Stimulated activated CD8-positive, alpha-beta memory T cell treated with anti-CD3 and anti-CD28 coated beads, Interleukin-7, amount 100 ng/mL, for 48 hours (primary cell): ENCODE measurements at regions not wholly inside any gene's neighbourhood (a gene's known extent, or its start where the extent isn't known, plus 50 kb on each side); places are given as distances from the start of the nearest gene placed in this dataset.

Experiments used
- DNase-seq, 2 donors: peaks; one replicate each; pipeline ENCODE4 v3.0.0-alpha.2; 2020; ENCODE audit warnings: low read depth in 1 of 2; ENCODE audit errors: extremely low read depth in 1 of 2

GRCh38 chr13:40373608-40374007 is 292.8 kb downstream of the FOXO1 start:
- peak in 1 of 2 donors; percentile 58 for DNase-seq

DNA sequence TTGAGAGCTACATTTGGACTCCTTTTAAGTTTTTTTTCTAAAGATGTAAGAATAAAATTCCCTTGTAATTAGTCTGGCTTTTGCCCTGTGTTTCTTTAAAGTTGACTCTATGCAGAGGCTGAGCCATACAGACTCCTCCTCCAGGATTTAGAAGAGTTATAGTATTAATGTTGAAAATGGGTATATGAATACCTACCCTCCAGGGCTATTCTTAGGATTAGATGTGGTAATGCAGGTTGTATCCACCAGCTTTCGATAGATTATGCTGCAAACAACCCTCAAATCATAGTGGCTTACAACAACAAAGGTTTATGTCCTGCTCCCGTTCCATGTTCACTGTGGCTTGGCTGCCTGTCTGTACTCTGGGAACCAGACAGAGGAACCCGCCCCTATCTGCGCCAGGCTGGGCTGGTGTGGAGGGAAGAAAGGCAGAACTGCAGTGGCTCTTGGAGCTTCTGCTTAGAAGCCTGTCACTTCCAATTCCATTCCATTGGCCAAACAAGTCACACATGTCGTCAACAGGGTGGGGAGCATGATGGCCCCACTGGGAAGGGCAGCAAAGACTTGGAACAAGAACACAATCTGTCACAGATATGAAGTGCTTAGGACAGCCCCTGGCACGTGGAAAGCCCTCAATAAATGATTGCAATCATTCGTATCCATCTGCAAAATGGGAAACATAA is 290.8 kb downstream of the FOXO1 start:
- DNase-seq: no peak

GRCh38 chr13:40376296-40376849 is 290.1 kb downstream of the FOXO1 start:
- DNase-seq: no peak

- DNase-seq: no peak
Measured at GRCh38 chr13:40376867-40377535, 289.4 kb downstream of the FOXO1 start.

GRCh38 chr13:40377783-40378182 is 288.7 kb downstream of the FOXO1 start:
- DNase-seq: peak in 1 of 2 donors; percentile 66

DNA sequence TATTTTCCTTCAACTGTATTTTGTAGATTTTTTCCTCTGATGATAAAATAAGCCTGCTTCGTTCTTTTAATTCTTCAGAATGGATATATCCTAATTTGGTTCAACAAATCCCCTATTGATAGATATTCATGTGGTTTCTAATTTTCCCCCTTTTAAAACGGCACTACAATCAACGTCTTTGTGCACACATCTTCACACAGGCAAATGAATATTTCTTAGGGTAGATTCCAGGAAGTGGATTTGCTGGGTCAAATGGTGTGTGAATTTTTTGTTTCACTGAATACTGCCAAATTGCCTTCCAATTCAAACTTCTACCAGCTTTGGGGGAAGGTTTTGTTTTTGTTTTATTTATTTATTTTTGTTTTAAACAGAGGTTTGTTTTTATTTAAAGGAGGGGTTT is 287.2 kb downstream of the FOXO1 start:
- no peak for DNase-seq

- DNase-seq: no peak
Measured at GRCh38 chr13:40379794-40380578, 286.5 kb downstream of the FOXO1 start.

DNA sequence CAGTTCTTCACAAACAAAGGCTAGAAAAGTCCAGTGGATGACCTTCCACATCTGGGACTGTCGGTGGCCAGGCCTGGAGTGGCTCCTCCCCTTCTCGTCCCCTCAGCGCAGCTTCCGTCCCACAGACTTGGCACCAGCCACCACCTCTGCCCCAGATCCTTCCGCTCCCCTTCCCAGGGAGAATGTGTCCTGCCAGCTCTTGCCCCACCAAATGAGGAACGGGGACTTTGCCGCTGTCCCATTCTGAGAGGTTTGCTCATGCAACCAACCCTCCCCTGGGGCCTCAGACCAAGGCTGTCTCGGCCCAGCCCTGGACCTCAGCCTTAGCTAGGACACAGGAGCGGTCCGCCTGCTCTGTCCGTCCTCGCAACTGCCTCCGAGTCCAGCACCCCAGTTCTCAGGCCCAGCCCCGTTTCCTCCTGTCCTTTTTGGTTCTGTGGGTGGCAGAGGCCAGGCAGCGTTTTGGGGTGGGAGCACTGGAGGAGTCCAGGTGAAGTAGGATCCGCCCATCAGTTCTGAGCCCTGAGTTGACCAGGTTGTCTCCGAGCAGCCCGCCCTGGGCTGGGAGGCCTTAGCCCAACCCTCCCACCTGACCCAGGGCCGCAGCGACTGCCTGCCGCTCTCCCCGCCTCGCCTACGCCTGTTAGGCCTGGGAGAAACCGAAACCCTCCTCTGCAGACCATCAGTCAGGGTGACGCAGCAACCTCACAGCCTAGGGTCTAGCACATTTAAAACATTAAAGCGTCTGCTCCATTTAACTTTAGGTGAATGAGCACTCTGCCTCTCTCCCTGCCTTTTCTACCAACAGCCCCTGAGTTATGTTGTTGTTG is 284.3 kb downstream of the FOXO1 start:
- DNase-seq: no peak

DNA sequence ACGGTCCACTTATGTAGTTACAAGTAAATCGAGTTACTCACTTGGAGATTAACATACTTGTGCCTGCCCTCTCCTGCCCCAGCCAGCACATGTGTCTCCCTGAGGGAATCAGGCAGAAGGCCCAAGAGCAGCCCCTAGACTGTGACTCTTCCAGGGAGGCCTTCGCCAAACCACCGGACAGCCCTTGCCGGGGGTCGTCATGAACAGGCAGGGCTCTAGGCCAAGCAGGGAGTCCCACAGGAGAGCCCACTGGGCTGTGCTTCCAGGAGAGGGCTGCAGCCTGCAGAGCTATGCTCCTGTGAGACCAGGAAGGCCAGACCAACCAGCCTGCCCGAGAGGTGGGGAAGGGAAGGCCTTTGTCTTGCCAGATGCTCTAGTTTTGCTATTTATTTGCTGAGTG is 283.3 kb downstream of the FOXO1 start:
- DNase-seq: no peak

- no peak for DNase-seq
Measured at GRCh38 chr13:40383885-40384284, 282.6 kb downstream of the FOXO1 start.

- DNase-seq: no peak
Measured at GRCh38 chr13:40384976-40385857, 281.2 kb downstream of the FOXO1 start.

DNA sequence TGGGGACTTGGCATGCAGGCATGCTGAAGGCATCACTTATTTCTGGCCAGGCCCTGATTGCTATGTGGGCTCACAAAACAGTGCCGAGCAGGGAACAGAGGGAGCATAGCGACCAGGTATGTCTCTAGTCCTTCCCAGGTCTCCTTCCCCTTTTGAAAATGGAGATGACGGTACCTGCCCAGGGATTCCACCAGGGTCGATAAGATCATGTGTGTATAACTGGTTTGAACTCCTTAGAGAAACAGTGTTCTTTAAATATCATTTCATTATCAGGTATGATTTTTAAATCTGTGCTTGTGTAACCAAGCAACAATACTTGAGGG is 280.6 kb downstream of the FOXO1 start:
- no peak for DNase-seq

DNA sequence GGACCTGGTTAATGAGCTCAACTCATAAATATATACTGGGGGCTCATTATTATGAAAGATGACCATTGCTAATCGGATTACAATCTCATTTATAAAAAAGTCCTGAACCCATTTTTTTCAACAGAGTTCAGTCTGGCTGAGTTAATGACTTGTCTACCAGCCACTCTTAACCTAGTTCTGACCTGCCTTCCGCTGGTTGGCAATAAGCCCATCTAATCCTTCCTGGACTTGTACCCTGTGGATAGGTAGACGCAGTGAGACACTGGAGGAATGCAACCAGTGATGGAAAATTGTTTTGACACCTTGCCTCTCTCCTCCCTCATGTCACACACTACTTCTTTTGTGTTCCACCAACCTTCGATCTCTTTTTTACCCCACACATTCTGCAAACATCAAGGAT is 279.9 kb downstream of the FOXO1 start:
- DNase-seq: no peak

- DNase-seq: no peak
Measured at GRCh38 chr13:40387775-40388174, 278.7 kb downstream of the FOXO1 start.

- peak; percentile 62 to 80 for DNase-seq
Measured at GRCh38 chr13:40388617-40389016, 277.8 kb downstream of the FOXO1 start.

- peak in 1 of 2 donors; percentile 26 for DNase-seq
Measured at GRCh38 chr13:40389081-40389641, 277.3 kb downstream of the FOXO1 start.

GRCh38 chr13:40390401-40390916 is 276.0 kb downstream of the FOXO1 start:
- DNase-seq: no peak

- no peak for DNase-seq
Measured at GRCh38 chr13:40391788-40392187, 274.7 kb downstream of the FOXO1 start.

GRCh38 chr13:40394304-40394985 is 272.0 kb downstream of the FOXO1 start:
- DNase-seq: no peak
